ENCODE measurements at regions not wholly inside any gene's neighbourhood (a gene's known extent, or its start where the extent isn't known, plus 50 kb on each side); places are given as distances from the start of the nearest gene placed in this dataset.

- no peak overlapping the region for H3K4me3 ChIP-seq
- no peak for TF ChIP-seq CTCF (IDR thresholded peaks at IDR 0.05)
- peaks cover 0 to 2% of the 10 kb centered on the region in 2 donors for H3K4me1 ChIP-seq
- H3K9me3 ChIP-seq: no peaks in the 10 kb centered on the region
- DNase-seq (ENCODE audit: low spot score in 2 of 2): no peak
- H3K27me3 ChIP-seq: no peaks in the 10 kb centered on the region
- H3K36me3 ChIP-seq: no peaks in the 10 kb centered on the region
- no peak overlapping the region for H3K27ac ChIP-seq
- intact Hi-C loops (cut with DNase I): no loop called here
These were observed 288.3 kb downstream of the TLE3 start for GRCh38 chr15:69809421-69809820.

DNA sequence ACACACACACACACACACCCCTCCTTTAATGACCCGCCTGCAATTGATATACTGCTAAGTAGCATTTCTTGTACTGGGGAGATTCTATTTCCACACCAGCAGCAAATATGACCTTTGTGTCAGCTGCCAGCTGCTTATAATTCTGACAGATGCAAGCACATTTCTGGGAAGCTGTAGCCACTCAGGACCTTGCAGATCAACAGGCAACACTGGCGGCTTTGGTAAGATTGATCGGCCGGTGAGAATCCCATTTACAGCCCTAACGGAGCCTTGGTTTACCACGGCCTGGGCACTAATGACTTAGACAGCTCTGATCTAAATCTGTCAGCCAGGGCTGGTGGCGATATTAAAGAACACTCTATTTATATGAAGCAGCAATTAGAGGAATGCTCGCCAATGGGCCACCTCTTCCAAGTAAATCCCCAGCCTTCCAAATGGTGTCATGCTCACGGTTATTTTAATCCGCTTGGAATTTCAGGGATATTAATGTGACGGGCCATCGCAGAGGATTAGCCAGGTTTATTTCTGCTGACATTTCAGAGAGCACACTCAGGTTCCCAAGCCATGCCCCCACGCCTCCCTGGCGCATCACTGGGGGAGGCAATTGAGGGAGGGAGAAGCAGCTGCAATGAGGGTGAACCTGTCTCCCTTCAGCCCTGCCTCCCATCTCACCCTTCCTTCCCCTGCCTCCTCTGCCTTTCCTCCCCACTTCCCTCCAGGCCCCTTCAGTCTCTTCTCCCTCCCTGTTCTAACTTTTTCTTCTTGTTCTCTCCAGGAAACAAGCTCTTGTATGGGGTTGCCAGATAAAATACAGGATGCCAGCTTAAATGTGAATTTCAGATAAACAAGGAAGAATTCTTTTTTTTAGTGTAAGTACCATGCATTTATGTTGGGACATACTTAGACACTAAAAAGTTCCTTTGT is 287.0 kb downstream of the TLE3 start:
- Histone ChIP-seq H3K4me3 (no peak overlapping the region), H3K36me3 (no peaks in the 10 kb centered on the region), H3K27ac (no peak overlapping the region), H3K4me1 (peaks cover 0 to 2% of the 10 kb centered on the region in 2 donors), H3K9me3 (no peaks in the 10 kb centered on the region), H3K27me3 (no peaks in the 10 kb centered on the region)
- TF ChIP-seq CTCF (IDR thresholded peaks at IDR 0.05): no peak
- no peak for DNase-seq (ENCODE audit: low spot score in 2 of 2)
- intact Hi-C loops (cut with DNase I): no loop called here

DNA sequence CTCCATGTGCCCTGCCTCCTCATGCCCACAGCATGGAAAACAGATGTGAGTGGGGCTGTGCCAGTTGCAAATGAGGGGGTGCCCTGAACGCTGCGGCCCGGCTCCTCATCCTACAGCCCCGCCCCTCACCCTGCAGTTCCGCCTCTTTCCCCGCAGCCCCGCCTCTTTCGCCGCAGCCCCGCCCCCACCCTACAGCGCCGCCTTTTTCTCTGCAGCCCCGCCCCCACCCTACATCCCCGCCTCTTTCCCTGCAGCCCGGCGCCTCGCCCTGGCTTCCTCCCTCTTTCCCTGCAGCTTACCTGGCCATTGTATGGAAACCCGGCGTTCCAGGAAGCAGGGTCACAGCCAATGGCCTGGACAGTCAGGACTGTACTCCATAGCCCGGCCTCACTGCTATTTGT is 284.9 kb downstream of the TLE3 start:
- intact Hi-C loops (cut with DNase I): no loop called here
- no peak for TF ChIP-seq CTCF (IDR thresholded peaks at IDR 0.05)
- DNase-seq (ENCODE audit: low spot score in 2 of 2): no peak

GRCh38 chr15:69813881-69814280 is 283.8 kb downstream of the TLE3 start:
- intact Hi-C loops (cut with DNase I): no loop called here
- no peak for DNase-seq (ENCODE audit: low spot score in 2 of 2)
- no peak for TF ChIP-seq CTCF (IDR thresholded peaks at IDR 0.05)
- Histone ChIP-seq H3K4me3 (no peak overlapping the region), H3K27ac (no peak overlapping the region), H3K27me3 (no peaks in the 10 kb centered on the region), H3K4me1 (peaks cover 0 to 2% of the 10 kb centered on the region in 2 donors), H3K36me3 (no peaks in the 10 kb centered on the region), H3K9me3 (no peaks in the 10 kb centered on the region)

More for the DNA sequence above, 284.9 kb downstream of the TLE3 start:
- no peaks in the 10 kb centered on the region for H3K9me3 ChIP-seq
- H3K4me1 ChIP-seq: peaks cover 0 to 2% of the 10 kb centered on the region in 2 donors
- H3K36me3 ChIP-seq: no peaks in the 10 kb centered on the region
- no peak overlapping the region for H3K4me3 ChIP-seq
- no peaks in the 10 kb centered on the region for H3K27me3 ChIP-seq
- no peak overlapping the region for H3K27ac ChIP-seq

- Histone ChIP-seq H3K4me3 (no peak overlapping the region), H3K4me1 (peaks cover 0 to 2% of the 10 kb centered on the region in 2 donors), H3K27ac (no peak overlapping the region), H3K36me3 (no peaks in the 10 kb centered on the region), H3K27me3 (no peaks in the 10 kb centered on the region), H3K9me3 (no peaks in the 10 kb centered on the region)
- no peak for TF ChIP-seq CTCF (IDR thresholded peaks at IDR 0.05)
- DNase-seq (ENCODE audit: low spot score in 2 of 2): no peak
- intact Hi-C loops (cut with DNase I): no loop called here
These were observed 282.8 kb downstream of the TLE3 start for GRCh38 chr15:69814932-69815331.
